GM04503 (cell line): ENCODE measurements at regions not wholly inside any gene's neighbourhood (a gene's known extent, or its start where the extent isn't known, plus 50 kb on each side); places are given as distances from the start of the nearest gene placed in this dataset.
"Not testable (repeated sequence)": the region's sequence is repeated elsewhere in the genome, so short reads cannot be mapped to it uniquely, and the experiment has no call there.

Experiments
- DNase-seq: peaks from one replicate; pipeline ENCODE4 v3.0.0-alpha.2; 2012; ENCODE audit warnings: low read depth

GRCh38 chr6:120496661-120497060 lies 837.6 kb downstream of the TBC1D32 start:
- no peak for DNase-seq

GRCh38 chr6:120493505-120493904 lies 840.8 kb downstream of the TBC1D32 start:
- no peak for DNase-seq

GRCh38 chr6:120489941-120490340 lies 844.3 kb downstream of the TBC1D32 start:
- DNase-seq = no peak

GRCh38 chr6:120484146-120484545 lies 850.1 kb downstream of the TBC1D32 start:
- DNase-seq = no peak

- DNase-seq = no peak
Observed at GRCh38 chr6:120478650-120479049, 855.6 kb downstream of the TBC1D32 start.

GRCh38 chr6:120473804-120474203 lies 860.5 kb downstream of the TBC1D32 start:
- DNase-seq = no peak

- no peak for DNase-seq
Observed at GRCh38 chr6:120468486-120468885, 865.8 kb downstream of the TBC1D32 start.

- no peak for DNase-seq
Observed at GRCh38 chr6:120451508-120451907, 882.8 kb downstream of the TBC1D32 start.

- no peak for DNase-seq
Observed at GRCh38 chr6:120447605-120448004, 886.7 kb downstream of the TBC1D32 start.

- DNase-seq = not testable (repeated sequence)
Observed at GRCh38 chr6:120432840-120433239, 901.4 kb downstream of the TBC1D32 start.

- DNase-seq = no peak
Observed at GRCh38 chr6:120431841-120432240, 902.4 kb downstream of the TBC1D32 start.

GRCh38 chr6:120411394-120411793 lies 922.9 kb downstream of the TBC1D32 start:
- DNase-seq = no peak

GRCh38 chr6:120410586-120410985 lies 923.7 kb downstream of the TBC1D32 start:
- no peak for DNase-seq

GRCh38 chr6:120407696-120408095 lies 926.6 kb downstream of the TBC1D32 start:
- no peak for DNase-seq

- no peak for DNase-seq
Observed at GRCh38 chr6:120405947-120406346, 928.3 kb downstream of the TBC1D32 start.

GRCh38 chr6:120395784-120396183 lies 938.5 kb downstream of the TBC1D32 start:
- no peak for DNase-seq

- no peak for DNase-seq
Observed at GRCh38 chr6:120395330-120395729, 939.0 kb downstream of the TBC1D32 start.

- DNase-seq = no peak
Observed at GRCh38 chr6:120392941-120393340, 941.3 kb downstream of the TBC1D32 start.

- no peak for DNase-seq
Observed at GRCh38 chr6:120384671-120385070, 949.6 kb downstream of the TBC1D32 start.

GRCh38 chr6:120383681-120384080 lies 950.6 kb downstream of the TBC1D32 start:
- DNase-seq = no peak

GRCh38 chr6:120378582-120379220 lies 955.6 kb downstream of the TBC1D32 start:
- DNase-seq = no peak

GRCh38 chr6:120373185-120373584 lies 961.1 kb downstream of the TBC1D32 start:
- DNase-seq = no peak

GRCh38 chr6:120363429-120363828 lies 970.9 kb downstream of the TBC1D32 start:
- DNase-seq = no peak

- DNase-seq = not testable (repeated sequence)
Observed at GRCh38 chr6:120358535-120358934, 975.7 kb downstream of the TBC1D32 start.
